Subcutaneous abdominal adipose tissue (tissue), 5 donors: ENCODE measurements at regions not wholly inside any gene's neighbourhood (a gene's known extent, or its start where the extent isn't known, plus 50 kb on each side); places are given as distances from the start of the nearest gene placed in this dataset.
"Not testable (repeated sequence)": the region's sequence is repeated elsewhere in the genome, so short reads cannot be mapped to it uniquely, and the experiment has no call there.

Experiments used
- H3K27ac ChIP-seq: one replicate; pipeline ENCODE4 v1.7.0; 2013; ENCODE audit warnings: low read depth, mild to moderate bottlenecking, inconsistent platforms, low read length, moderate library complexity
- H3K27me3 ChIP-seq, 5 donors: one replicate each; pipeline ENCODE4 v1.7.0; 2013; ENCODE audit warnings: low read length in 5 of 5, inconsistent platforms in 1 of 5; ENCODE audit not compliant: control insufficient read depth in 5 of 5, insufficient read depth in 4 of 5
- H3K36me3 ChIP-seq, 5 donors: one replicate each; pipeline ENCODE4 v1.7.0; 2013; ENCODE audit warnings: low read length in 5 of 5; ENCODE audit not compliant: control insufficient read depth in 5 of 5, insufficient read depth in 5 of 5
- H3K4me1 ChIP-seq, 5 donors: one replicate each; pipeline ENCODE4 v1.7.0; 2013; ENCODE audit warnings: low read length in 5 of 5, mild to moderate bottlenecking in 3 of 5, moderate library complexity in 1 of 5; ENCODE audit not compliant: control insufficient read depth in 5 of 5, insufficient read depth in 5 of 5
- H3K4me3 ChIP-seq, 5 donors: one replicate each; pipeline ENCODE4 v1.7.0; 2013; ENCODE audit warnings: low read length in 5 of 5, low read depth in 1 of 5
- H3K9ac ChIP-seq, 5 donors: one replicate each; pipeline ENCODE4 v1.7.0; 2013; ENCODE audit warnings: low read length in 5 of 5, mild to moderate bottlenecking in 4 of 5, moderate library complexity in 3 of 5
- H3K9me3 ChIP-seq, 5 donors: one replicate each; pipeline ENCODE4 v1.7.0; 2013; ENCODE audit warnings: low read length in 5 of 5; ENCODE audit not compliant: control insufficient read depth in 5 of 5
- donor health status: healthy.
- donor health status: healthy.
- donor health status: healthy.
- donor health status: healthy.
- donor health status: healthy.

- no peaks in the 10 kb centered on the region for H3K27me3 ChIP-seq
- H3K27ac ChIP-seq = no peak overlapping the region
- H3K9ac ChIP-seq = no peak overlapping the region
- no peaks in the 10 kb centered on the region for H3K9me3 ChIP-seq
- H3K4me1 ChIP-seq = no peaks in the 10 kb centered on the region
- H3K36me3 ChIP-seq = no peaks in the 10 kb centered on the region
- no peak overlapping the region for H3K4me3 ChIP-seq
Observed at GRCh38 chr6:112883095-112883494, 536.0 kb downstream of the RFPL4B start.

GRCh38 chr6:112886415-112886814, 539.3 kb downstream of the RFPL4B start:
- Histone ChIP-seq H3K9me3 (no peaks in the 10 kb centered on the region), H3K9ac (no peak overlapping the region), H3K4me1 (no peaks in the 10 kb centered on the region), H3K27me3 (no peaks in the 10 kb centered on the region), H3K27ac (no peak overlapping the region), H3K4me3 (no peak overlapping the region), H3K36me3 (no peaks in the 10 kb centered on the region)

- H3K4me1 ChIP-seq, H3K27ac ChIP-seq, H3K36me3 ChIP-seq, H3K4me3 ChIP-seq, H3K27me3 ChIP-seq, H3K9me3 ChIP-seq, H3K9ac ChIP-seq: not testable (repeated sequence)
Observed at GRCh38 chr6:112887424-112887823, 540.3 kb downstream of the RFPL4B start.

- no peak overlapping the region for H3K4me3 ChIP-seq
- peaks cover 0 to 4% (median 0%) of the 10 kb centered on the region in 5 donors for H3K9me3 ChIP-seq
- no peaks in the 10 kb centered on the region for H3K27me3 ChIP-seq
- H3K9ac ChIP-seq = no peak overlapping the region
- H3K27ac ChIP-seq = no peak overlapping the region
- H3K4me1 ChIP-seq = no peaks in the 10 kb centered on the region
- H3K36me3 ChIP-seq = no peaks in the 10 kb centered on the region
Observed at GRCh38 chr6:112899541-112899940, 552.4 kb downstream of the RFPL4B start.

GRCh38 chr6:112903361-112903760, 556.2 kb downstream of the RFPL4B start:
- Histone ChIP-seq H3K27ac (no peak overlapping the region), H3K36me3 (no peaks in the 10 kb centered on the region), H3K9me3 (peaks cover 0 to 4% (median 0%) of the 10 kb centered on the region in 5 donors), H3K4me1 (peaks cover 0 to 7% (median 0%) of the 10 kb centered on the region in 5 donors), H3K9ac (no peak overlapping the region), H3K4me3 (no peak overlapping the region), H3K27me3 (no peaks in the 10 kb centered on the region)

- Histone ChIP-seq H3K27me3 (no peaks in the 10 kb centered on the region), H3K4me3 (no peak overlapping the region), H3K27ac (no peak overlapping the region), H3K9ac (no peak overlapping the region), H3K9me3 (peaks cover 0 to 4% (median 0%) of the 10 kb centered on the region in 5 donors), H3K4me1 (peaks cover 0 to 7% (median 0%) of the 10 kb centered on the region in 5 donors), H3K36me3 (no peaks in the 10 kb centered on the region)
Observed at GRCh38 chr6:112906726-112907125, 559.6 kb downstream of the RFPL4B start.

GRCh38 chr6:112909781-112910180, 562.7 kb downstream of the RFPL4B start:
- Histone ChIP-seq H3K36me3 (no peaks in the 10 kb centered on the region), H3K27ac (no peak overlapping the region), H3K9me3 (no peaks in the 10 kb centered on the region), H3K4me1 (peaks cover 0 to 14% (median 9%) of the 10 kb centered on the region in 5 donors), H3K27me3 (no peaks in the 10 kb centered on the region), H3K4me3 (no peak overlapping the region), H3K9ac (no peak overlapping the region)

- H3K4me1 ChIP-seq = peaks cover 0 to 14% (median 9%) of the 10 kb centered on the region in 5 donors
- H3K27ac ChIP-seq = no peak overlapping the region
- no peak overlapping the region for H3K9ac ChIP-seq
- H3K27me3 ChIP-seq = no peaks in the 10 kb centered on the region
- no peaks in the 10 kb centered on the region for H3K36me3 ChIP-seq
- no peak overlapping the region for H3K4me3 ChIP-seq
- no peaks in the 10 kb centered on the region for H3K9me3 ChIP-seq
Observed at GRCh38 chr6:112910256-112910655, 563.1 kb downstream of the RFPL4B start.

GRCh38 chr6:112911959-112912358, 564.8 kb downstream of the RFPL4B start:
- H3K36me3 ChIP-seq = no peaks in the 10 kb centered on the region
- H3K27me3 ChIP-seq = no peaks in the 10 kb centered on the region
- H3K4me1 ChIP-seq = peaks cover 0 to 9% (median 5%) of the 10 kb centered on the region in 5 donors
- no peaks in the 10 kb centered on the region for H3K9me3 ChIP-seq
- no peak overlapping the region for H3K9ac ChIP-seq
- no peak overlapping the region for H3K4me3 ChIP-seq
- H3K27ac ChIP-seq = no peak overlapping the region

- Histone ChIP-seq H3K9ac (no peak overlapping the region), H3K36me3 (no peaks in the 10 kb centered on the region), H3K27ac (no peak overlapping the region), H3K9me3 (no peaks in the 10 kb centered on the region), H3K4me1 (peaks cover 0 to 9% (median 5%) of the 10 kb centered on the region in 5 donors), H3K4me3 (no peak overlapping the region), H3K27me3 (no peaks in the 10 kb centered on the region)
Observed at GRCh38 chr6:112912416-112913101, 565.4 kb downstream of the RFPL4B start.
